Tibial nerve (tissue), 4 donors: ENCODE measurements at regions not wholly inside any gene's neighbourhood (a gene's known extent, or its start where the extent isn't known, plus 50 kb on each side); places are given as distances from the start of the nearest gene placed in this dataset.

Source experiments
- DNase-seq, 2 donors: peaks; one replicate each; pipeline ENCODE4 v3.0.0-alpha.2; 2019; ENCODE audit warnings: low spot score in 2 of 2
- H3K27ac ChIP-seq, 4 donors: fragments of 200-600 bp; sonication (generic) in 3 of 4; one replicate each; pipeline ENCODE4 v1.5.1; 2017 to 2019; ENCODE audit warnings: mild to moderate bottlenecking in 1 of 4
- H3K27me3 ChIP-seq, 2 donors: fragments of 200-600 bp; sonication (generic) in 1 of 2; one replicate each; pipeline versions ENCODE4 v1.5.1 to v1.6.0; 2017 to 2019
- H3K36me3 ChIP-seq, 3 donors: fragments of 200-600 bp; sonication (generic); one replicate each; pipeline ENCODE4 v1.5.1; 2018 to 2019
- H3K4me1 ChIP-seq, 4 donors: fragments of 200-600 bp; sonication (generic) in 3 of 4; one replicate each; pipeline ENCODE4 v1.5.1; 2017 to 2019
- H3K4me3 ChIP-seq, 4 donors: fragments of 200-600 bp; sonication (generic) in 3 of 4; one replicate each; pipeline ENCODE4 v1.5.1; 2017 to 2019; ENCODE audit warnings: mild to moderate bottlenecking in 1 of 4, moderate library complexity in 1 of 4
- H3K9me3 ChIP-seq, 4 donors: fragments of 200-600 bp; sonication (generic) in 3 of 4; one replicate each; pipeline ENCODE4 v1.5.1; 2017 to 2019
- EP300 ChIP-seq, 2 donors: sonication (generic); formaldehyde crosslinking; IDR thresholded peaks; one replicate each; pipeline ENCODE4 v1.6.1; 2017; ENCODE audit warnings: antibody characterized with exemption in 2 of 2, mild to moderate bottlenecking in 1 of 2
- POLR2A ChIP-seq, 2 donors: fragments of 450-650 bp; IDR thresholded peaks; one replicate each; pipeline ENCODE4 v1.6.1; 2017; ENCODE audit warnings: antibody characterized with exemption in 2 of 2, mild to moderate bottlenecking in 2 of 2, moderate library complexity in 2 of 2
- WGBS, 2 donors: methylation state at CpG; one replicate each; pipeline ENCODE4 v1.1.5; 2018; 5-methylcytosine and 5-hydroxymethylcytosine counted together
- TF ChIP-seq, protein P1 (sequence below), 5 experiments: fragments of 200-600 bp in 3 of 5; fragments of 450-650 bp in 2 of 5; sonication (generic) in 3 of 5; IDR thresholded peaks; one replicate each; pipeline ENCODE4 v1.5.1; 2016 to 2019; ENCODE audit warnings: antibody characterized with exemption in 5 of 5, mild to moderate bottlenecking in 3 of 5, moderate library complexity in 2 of 5

DNA sequence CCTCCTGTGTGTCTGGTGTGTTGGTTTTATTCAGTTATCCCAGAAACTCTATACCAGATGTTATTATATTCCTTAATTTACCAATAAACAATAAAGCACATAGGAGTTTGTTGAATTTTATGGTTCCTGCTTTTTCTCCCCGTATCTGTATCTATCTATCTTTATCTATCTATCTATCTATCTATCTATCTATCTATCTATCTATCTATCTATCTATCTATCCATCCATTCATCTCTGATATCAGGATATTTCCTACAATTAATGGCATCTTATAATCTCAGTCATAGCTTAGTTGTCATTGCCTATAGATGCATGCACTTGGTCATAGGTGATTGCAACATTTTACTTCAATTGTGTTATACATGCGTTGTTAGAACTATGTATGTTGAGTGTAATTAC lies 500.2 kb upstream of the ZEB2 start:
- no peak for DNase-seq
- H3K27ac ChIP-seq, result no peak overlapping the region
- H3K36me3 ChIP-seq, result no peaks in the 10 kb centered on the region
- H3K4me3 ChIP-seq, result no peak overlapping the region
- H3K4me1 ChIP-seq, result peaks cover 0 to 24% (median 0%) of the 10 kb centered on the region in 4 donors
- WGBS, 2 donors, result 98 to 100% methylated on average over 2 of the region's 2 CpGs
- H3K9me3 ChIP-seq, result no peaks in the 10 kb centered on the region
- no peak for TF ChIP-seq POLR2A (IDR thresholded peaks at IDR 0.05)
- no peak for TF ChIP-seq EP300 (IDR thresholded peaks at IDR 0.05)
- TF ChIP-seq, protein P1, sequence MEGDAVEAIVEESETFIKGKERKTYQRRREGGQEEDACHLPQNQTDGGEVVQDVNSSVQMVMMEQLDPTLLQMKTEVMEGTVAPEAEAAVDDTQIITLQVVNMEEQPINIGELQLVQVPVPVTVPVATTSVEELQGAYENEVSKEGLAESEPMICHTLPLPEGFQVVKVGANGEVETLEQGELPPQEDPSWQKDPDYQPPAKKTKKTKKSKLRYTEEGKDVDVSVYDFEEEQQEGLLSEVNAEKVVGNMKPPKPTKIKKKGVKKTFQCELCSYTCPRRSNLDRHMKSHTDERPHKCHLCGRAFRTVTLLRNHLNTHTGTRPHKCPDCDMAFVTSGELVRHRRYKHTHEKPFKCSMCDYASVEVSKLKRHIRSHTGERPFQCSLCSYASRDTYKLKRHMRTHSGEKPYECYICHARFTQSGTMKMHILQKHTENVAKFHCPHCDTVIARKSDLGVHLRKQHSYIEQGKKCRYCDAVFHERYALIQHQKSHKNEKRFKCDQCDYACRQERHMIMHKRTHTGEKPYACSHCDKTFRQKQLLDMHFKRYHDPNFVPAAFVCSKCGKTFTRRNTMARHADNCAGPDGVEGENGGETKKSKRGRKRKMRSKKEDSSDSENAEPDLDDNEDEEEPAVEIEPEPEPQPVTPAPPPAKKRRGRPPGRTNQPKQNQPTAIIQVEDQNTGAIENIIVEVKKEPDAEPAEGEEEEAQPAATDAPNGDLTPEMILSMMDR (IDR thresholded peaks at IDR 0.05), result no peak
- no peaks in the 10 kb centered on the region for H3K27me3 ChIP-seq

DNA sequence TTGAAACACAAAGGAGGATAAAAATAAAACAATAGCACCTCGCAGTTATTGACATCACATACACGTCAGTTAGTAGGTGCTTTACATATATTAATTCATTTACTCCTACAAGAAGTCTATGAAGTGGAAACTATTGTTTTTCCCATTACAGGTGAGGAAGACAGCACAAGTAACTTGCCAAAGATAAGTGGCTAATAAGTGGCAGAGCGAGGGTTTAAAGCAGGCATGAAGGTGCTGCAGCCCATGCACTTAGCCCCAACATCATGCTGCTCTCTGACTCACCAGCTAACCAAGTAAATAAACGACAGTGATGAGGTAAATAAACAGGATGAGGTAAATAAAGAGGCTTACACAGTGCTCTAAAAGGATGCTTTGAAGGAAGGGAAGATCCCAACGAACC lies 498.6 kb upstream of the ZEB2 start:
- H3K4me1 ChIP-seq, result peaks cover 0 to 23% (median 0%) of the 10 kb centered on the region in 4 donors
- no peaks in the 10 kb centered on the region for H3K36me3 ChIP-seq
- no peak overlapping the region for H3K4me3 ChIP-seq
- no peaks in the 10 kb centered on the region for H3K27me3 ChIP-seq
- H3K27ac ChIP-seq, result no peak overlapping the region
- 75 to 78% methylated on average over 5 of the region's 5 CpGs for WGBS, 2 donors
- no peak for TF ChIP-seq POLR2A (IDR thresholded peaks at IDR 0.05)
- TF ChIP-seq, protein P1 (IDR thresholded peaks at IDR 0.05), result no peak
- TF ChIP-seq EP300 (IDR thresholded peaks at IDR 0.05), result no peak
- H3K9me3 ChIP-seq, result no peaks in the 10 kb centered on the region
- DNase-seq, result no peak

DNA sequence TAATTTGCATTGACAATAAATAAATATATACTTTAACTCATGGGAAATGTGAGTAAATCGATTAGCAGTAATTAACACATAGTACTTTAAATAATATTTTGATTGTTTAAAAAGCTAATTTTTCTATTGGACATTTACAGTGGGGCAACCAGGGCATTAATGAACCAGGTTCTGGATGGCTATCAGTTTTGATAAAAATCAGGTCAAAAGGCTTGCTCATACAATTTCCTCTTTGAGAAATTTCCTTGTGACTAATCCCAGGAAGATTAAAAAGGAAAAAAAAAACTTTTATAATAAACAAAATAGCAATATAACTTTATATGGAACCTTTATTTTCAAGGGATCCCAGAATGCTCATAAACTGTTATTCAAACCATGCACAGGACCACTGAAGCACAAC lies 497.2 kb upstream of the ZEB2 start:
- H3K27ac ChIP-seq, result no peak overlapping the region
- H3K4me1 ChIP-seq, result peaks cover 0 to 12% (median 0%) of the 10 kb centered on the region in 4 donors
- TF ChIP-seq EP300 (IDR thresholded peaks at IDR 0.05) (no peak), POLR2A (IDR thresholded peaks at IDR 0.05) (no peak)
- TF ChIP-seq, protein P1 (IDR thresholded peaks at IDR 0.05), result no peak
- no peaks in the 10 kb centered on the region for H3K9me3 ChIP-seq
- no peaks in the 10 kb centered on the region for H3K27me3 ChIP-seq
- DNase-seq, result no peak
- H3K4me3 ChIP-seq, result no peak overlapping the region
- WGBS, 2 donors, result 98% methylated on average over 1 of the region's 1 CpG
- H3K36me3 ChIP-seq, result no peaks in the 10 kb centered on the region

DNA sequence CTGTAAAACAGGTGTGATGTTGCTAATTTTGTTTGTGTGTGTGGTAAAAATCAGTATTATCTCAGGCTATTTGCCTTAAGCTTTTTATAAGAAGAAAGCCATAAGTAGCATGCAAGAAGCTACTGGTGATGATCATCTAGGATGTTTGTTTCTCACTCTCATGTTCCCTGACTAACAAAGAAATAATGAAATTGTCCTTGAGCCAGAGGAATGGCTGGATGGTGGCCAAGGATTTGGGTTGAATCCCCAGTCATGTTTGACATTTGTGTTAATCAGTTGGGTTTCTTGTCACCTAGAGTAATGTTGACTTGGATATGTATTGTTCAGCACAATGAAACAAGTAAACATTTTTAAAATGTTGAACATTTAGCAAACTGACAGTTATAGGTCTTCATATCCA lies 496.8 kb upstream of the ZEB2 start:
- Histone ChIP-seq H3K36me3 (no peaks in the 10 kb centered on the region), H3K27me3 (no peaks in the 10 kb centered on the region), H3K4me1 (peaks cover 0 to 10% (median 0%) of the 10 kb centered on the region in 4 donors), H3K4me3 (no peak overlapping the region), H3K27ac (no peak overlapping the region), H3K9me3 (no peaks in the 10 kb centered on the region)
- TF ChIP-seq, protein P1 (IDR thresholded peaks at IDR 0.05), result no peak
- TF ChIP-seq POLR2A (IDR thresholded peaks at IDR 0.05) (no peak), EP300 (IDR thresholded peaks at IDR 0.05) (no peak)
- DNase-seq, result no peak

DNA sequence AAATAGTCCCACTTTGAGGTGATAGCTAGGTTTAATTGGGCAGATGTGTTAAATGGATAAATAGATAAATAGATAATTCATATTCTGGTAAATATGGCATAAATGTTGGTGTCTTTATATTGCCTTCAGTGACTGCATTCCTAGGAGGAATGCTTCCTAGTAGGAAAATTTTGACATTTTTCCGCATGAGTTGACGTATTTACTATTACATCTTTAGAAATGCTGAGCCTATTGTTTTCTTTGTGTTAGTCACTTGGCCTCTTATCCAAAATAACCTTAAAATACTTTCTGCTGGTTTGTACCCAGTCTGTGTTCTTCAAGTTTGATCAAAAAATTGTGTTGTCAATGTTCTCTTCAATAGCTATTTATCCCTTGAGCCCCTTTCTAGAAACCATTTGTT lies 495.6 kb upstream of the ZEB2 start:
- H3K4me3 ChIP-seq, result no peak overlapping the region
- no peaks in the 10 kb centered on the region for H3K27me3 ChIP-seq
- TF ChIP-seq, protein P1 (IDR thresholded peaks at IDR 0.05), result no peak
- TF ChIP-seq EP300 (IDR thresholded peaks at IDR 0.05) (no peak), POLR2A (IDR thresholded peaks at IDR 0.05) (no peak)
- H3K9me3 ChIP-seq, result no peaks in the 10 kb centered on the region
- no peaks in the 10 kb centered on the region for H3K36me3 ChIP-seq
- peaks cover 0 to 4% (median 0%) of the 10 kb centered on the region in 4 donors for H3K4me1 ChIP-seq
- DNase-seq, result no peak
- 85 to 89% methylated on average over 2 of the region's 2 CpGs for WGBS, 2 donors
- no peak overlapping the region for H3K27ac ChIP-seq
